ENCODE measurements at regions not wholly inside any gene's neighbourhood (a gene's known extent, or its start where the extent isn't known, plus 50 kb on each side); places are given as distances from the start of the nearest gene placed in this dataset.

DNA sequence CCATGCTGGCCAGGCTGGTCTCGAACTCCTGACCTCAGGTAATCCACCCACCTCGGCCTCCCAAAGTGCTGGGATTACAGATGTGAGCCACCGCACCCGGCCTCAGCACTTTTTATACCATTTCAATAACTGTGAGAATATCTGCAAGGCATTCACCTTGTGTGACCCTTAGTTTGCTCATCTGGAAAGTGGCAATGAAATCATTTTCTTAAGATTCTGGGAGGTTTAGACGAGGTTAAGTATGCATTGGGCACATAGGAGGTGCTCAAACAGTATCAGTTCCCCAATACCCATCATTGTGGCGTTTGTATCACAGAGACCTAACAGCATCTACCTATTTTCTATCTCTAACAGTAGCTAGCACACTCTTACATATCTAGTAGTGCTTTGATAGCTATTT, 481.9 kb upstream of the ERCC4 start:
- TF ChIP-seq, protein P1, sequence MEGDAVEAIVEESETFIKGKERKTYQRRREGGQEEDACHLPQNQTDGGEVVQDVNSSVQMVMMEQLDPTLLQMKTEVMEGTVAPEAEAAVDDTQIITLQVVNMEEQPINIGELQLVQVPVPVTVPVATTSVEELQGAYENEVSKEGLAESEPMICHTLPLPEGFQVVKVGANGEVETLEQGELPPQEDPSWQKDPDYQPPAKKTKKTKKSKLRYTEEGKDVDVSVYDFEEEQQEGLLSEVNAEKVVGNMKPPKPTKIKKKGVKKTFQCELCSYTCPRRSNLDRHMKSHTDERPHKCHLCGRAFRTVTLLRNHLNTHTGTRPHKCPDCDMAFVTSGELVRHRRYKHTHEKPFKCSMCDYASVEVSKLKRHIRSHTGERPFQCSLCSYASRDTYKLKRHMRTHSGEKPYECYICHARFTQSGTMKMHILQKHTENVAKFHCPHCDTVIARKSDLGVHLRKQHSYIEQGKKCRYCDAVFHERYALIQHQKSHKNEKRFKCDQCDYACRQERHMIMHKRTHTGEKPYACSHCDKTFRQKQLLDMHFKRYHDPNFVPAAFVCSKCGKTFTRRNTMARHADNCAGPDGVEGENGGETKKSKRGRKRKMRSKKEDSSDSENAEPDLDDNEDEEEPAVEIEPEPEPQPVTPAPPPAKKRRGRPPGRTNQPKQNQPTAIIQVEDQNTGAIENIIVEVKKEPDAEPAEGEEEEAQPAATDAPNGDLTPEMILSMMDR (IDR thresholded peaks at IDR 0.05; ENCODE audit: low read depth, low read length, missing input control): no peak
- TF ChIP-seq, protein P2, sequence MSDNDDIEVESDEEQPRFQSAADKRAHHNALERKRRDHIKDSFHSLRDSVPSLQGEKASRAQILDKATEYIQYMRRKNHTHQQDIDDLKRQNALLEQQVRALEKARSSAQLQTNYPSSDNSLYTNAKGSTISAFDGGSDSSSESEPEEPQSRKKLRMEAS (IDR thresholded peaks at IDR 0.05): no peak
- TF ChIP-seq JUND (IDR thresholded peaks at IDR 0.05) (no peak), SP1 (IDR thresholded peaks at IDR 0.05) (no peak), FOXA1 (IDR thresholded peaks at IDR 0.05) (no peak), RAD21 (IDR thresholded peaks at IDR 0.05) (no peak), FOXA2 (IDR thresholded peaks at IDR 0.05) (no peak), NR2F2 (IDR thresholded peaks at IDR 0.05) (no peak), HNF4G (IDR thresholded peaks at IDR 0.05) (no peak), EGR1 (IDR thresholded peaks at IDR 0.05; ENCODE audit: low read depth in 2 of 2) (no peak), GABPA (IDR thresholded peaks at IDR 0.05 in 1 of 2, conservative IDR thresholded peaks at IDR 0.05 in 1 of 2) (no peak)
- TF ChIP-seq, protein P3, sequence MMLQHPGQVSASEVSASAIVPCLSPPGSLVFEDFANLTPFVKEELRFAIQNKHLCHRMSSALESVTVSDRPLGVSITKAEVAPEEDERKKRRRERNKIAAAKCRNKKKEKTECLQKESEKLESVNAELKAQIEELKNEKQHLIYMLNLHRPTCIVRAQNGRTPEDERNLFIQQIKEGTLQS (IDR thresholded peaks at IDR 0.05): no peak
- TF ChIP-seq, protein P4, sequence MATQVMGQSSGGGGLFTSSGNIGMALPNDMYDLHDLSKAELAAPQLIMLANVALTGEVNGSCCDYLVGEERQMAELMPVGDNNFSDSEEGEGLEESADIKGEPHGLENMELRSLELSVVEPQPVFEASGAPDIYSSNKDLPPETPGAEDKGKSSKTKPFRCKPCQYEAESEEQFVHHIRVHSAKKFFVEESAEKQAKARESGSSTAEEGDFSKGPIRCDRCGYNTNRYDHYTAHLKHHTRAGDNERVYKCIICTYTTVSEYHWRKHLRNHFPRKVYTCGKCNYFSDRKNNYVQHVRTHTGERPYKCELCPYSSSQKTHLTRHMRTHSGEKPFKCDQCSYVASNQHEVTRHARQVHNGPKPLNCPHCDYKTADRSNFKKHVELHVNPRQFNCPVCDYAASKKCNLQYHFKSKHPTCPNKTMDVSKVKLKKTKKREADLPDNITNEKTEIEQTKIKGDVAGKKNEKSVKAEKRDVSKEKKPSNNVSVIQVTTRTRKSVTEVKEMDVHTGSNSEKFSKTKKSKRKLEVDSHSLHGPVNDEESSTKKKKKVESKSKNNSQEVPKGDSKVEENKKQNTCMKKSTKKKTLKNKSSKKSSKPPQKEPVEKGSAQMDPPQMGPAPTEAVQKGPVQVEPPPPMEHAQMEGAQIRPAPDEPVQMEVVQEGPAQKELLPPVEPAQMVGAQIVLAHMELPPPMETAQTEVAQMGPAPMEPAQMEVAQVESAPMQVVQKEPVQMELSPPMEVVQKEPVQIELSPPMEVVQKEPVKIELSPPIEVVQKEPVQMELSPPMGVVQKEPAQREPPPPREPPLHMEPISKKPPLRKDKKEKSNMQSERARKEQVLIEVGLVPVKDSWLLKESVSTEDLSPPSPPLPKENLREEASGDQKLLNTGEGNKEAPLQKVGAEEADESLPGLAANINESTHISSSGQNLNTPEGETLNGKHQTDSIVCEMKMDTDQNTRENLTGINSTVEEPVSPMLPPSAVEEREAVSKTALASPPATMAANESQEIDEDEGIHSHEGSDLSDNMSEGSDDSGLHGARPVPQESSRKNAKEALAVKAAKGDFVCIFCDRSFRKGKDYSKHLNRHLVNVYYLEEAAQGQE (IDR thresholded peaks at IDR 0.05): no peak
- TF ChIP-seq, protein P5, sequence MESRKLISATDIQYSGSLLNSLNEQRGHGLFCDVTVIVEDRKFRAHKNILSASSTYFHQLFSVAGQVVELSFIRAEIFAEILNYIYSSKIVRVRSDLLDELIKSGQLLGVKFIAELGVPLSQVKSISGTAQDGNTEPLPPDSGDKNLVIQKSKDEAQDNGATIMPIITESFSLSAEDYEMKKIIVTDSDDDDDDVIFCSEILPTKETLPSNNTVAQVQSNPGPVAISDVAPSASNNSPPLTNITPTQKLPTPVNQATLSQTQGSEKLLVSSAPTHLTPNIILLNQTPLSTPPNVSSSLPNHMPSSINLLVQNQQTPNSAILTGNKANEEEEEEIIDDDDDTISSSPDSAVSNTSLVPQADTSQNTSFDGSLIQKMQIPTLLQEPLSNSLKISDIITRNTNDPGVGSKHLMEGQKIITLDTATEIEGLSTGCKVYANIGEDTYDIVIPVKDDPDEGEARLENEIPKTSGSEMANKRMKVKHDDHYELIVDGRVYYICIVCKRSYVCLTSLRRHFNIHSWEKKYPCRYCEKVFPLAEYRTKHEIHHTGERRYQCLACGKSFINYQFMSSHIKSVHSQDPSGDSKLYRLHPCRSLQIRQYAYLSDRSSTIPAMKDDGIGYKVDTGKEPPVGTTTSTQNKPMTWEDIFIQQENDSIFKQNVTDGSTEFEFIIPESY (IDR thresholded peaks at IDR 0.05): no peak

All from liver (tissue), 3 donors.